ENCODE measurements at regions not wholly inside any gene's neighbourhood (a gene's known extent, or its start where the extent isn't known, plus 50 kb on each side); places are given as distances from the start of the nearest gene placed in this dataset.

GRCh38 chr4:34187056-34187455 lies 2057.3 kb downstream of the ARAP2 start:
- no peak for DNase-seq

DNA sequence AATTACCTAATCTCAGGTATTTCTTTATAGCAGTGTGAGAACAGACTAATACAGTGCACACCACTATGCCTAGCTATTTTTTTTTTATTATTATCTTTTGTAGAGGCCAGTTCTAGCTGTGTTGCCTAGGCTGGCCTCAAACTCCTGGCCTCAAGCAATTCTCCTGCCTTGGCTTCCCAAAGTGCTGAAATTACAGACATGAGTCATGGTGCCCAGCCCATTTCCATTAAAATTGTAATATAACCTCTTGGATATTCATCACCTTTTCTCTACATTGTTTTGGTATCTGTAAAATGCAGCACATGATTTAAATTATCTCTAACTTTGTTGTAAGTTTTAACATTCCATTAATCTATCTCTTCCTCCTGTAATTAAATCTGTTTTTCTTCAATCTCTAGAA lies 2052.9 kb downstream of the ARAP2 start:
- no peak for DNase-seq

DNA sequence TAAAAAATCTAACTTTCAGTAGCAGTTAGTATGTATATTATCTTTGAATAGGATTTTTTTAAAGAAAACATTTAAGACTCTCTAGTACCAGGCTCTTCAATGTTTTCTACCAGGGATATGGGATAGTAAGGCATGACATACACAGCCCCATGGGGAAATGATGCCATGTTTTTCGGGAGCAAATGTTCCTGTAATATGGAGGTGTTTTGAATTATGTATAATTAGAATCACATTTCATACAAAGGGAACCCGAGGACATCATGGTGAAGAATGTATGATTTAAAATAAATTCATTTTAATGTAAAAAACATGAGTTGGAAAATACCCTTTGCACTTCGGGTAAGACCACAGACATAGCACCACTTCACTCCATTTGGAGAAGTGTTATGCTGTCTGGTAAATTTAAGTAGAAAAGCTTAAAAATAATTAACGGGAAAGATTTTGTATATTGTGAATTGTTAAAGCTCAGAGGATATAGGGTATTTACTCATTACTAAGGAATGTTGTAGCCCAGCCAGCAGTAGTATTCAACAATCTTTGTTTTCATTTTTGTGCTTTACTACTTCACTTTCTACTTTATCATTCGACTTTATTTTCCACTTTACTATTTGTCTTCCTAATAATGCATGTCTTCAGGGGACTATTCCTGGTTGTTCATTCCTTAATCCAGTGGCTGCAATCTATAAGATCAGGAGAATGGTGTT lies 2050.7 kb downstream of the ARAP2 start:
- no peak for DNase-seq

DNA sequence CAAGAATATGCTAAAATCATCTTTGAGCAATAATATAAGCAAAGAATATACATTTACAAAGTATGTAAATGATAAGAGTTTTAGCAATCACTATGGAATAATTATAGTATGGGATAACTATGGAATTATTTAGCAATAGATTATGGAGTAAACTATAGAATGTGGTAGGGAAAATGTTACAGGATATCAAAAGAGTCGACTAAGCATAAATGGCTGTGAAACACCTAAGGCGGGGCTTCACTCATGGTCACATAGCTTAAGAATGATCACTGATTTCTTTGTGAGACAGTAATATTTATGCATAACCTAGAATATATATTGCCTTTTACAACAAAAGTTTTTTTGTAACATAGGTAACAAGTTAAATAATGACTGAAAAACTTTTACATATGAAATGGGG lies 2049.7 kb downstream of the ARAP2 start:
- DNase-seq: no peak

- DNase-seq: no peak
Observed at GRCh38 chr4:34196375-34196774, 2047.9 kb downstream of the ARAP2 start.

DNA sequence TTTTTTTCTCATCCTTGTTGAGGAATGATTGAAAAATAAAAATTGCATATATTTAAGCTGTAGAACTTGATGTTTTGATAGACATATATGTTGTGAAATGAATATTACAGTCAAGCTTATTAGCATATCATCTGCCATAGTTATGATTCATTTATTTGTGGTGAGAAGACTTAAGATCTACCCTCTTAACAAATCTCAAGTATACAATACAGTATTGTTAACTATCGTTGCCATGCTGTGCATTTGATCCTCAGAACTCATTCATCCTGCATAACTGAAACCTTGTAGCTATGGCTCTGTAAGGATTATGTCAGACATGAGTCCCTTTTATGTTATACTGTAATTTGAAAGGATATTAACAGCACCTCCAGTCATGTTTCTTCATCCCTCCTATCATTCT lies 2045.3 kb downstream of the ARAP2 start:
- DNase-seq: no peak

GRCh38 chr4:34200535-34200934 lies 2043.8 kb downstream of the ARAP2 start:
- DNase-seq: no peak

- DNase-seq: no peak
Observed at GRCh38 chr4:34202154-34202553, 2042.2 kb downstream of the ARAP2 start.

DNA sequence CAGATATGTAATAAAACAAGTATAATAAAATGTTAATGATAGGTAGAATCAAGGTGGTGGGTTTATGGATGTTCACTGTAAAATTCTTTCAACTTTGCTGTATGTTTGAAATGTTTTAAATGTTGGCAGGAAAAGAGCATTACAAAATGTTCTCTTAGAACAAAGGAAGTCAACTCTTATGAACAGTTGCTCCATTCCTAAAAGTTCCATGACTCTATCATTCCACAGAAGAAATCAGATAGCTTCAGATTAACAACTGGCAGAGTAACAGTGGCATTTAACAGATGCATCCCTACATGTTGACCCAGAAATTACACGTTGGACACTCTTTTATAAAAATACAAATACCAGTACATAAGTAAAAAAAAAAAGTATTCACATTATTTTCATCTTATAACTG lies 2023.7 kb downstream of the ARAP2 start:
- no peak for DNase-seq

DNA sequence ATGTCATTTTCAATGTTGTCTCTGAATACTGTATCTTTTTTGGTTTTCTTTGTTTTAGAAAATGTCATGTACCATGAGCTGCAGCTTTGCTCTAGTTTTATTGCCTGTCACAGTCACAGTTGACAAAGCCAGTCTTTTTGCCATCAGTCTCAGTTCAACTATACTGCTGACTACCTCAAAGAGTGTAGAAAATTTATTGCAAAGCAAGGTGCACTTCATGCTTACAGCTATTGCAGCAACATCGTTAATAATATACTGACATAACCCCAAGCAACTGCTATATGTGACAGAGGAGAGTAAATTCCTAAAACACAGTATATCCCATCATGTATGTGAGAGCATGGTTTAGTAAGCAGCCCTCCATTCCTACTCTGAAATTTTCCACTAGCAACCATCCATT lies 2022.3 kb downstream of the ARAP2 start:
- DNase-seq: no peak

- DNase-seq: no peak
Observed at GRCh38 chr4:34236118-34236517, 2008.2 kb downstream of the ARAP2 start.

DNA sequence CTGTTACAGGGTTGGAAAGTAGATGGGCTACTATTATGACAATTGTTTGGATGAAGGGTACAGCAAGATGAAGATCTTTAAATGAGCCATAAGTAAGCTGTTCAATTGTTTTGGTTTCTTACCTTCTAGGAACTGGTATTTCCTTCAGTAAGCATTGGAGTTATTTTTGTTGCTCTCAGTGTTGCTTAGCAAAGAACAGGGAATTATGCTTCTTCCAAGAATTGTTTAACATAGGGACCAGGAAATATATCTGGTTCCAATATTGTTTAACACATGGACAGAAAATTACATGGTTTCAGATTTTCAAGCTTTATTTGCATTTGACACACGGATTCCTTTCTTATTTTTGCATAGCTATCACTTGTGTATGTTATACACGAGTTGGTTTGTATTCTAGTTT lies 1999.0 kb downstream of the ARAP2 start:
- DNase-seq: no peak

DNA sequence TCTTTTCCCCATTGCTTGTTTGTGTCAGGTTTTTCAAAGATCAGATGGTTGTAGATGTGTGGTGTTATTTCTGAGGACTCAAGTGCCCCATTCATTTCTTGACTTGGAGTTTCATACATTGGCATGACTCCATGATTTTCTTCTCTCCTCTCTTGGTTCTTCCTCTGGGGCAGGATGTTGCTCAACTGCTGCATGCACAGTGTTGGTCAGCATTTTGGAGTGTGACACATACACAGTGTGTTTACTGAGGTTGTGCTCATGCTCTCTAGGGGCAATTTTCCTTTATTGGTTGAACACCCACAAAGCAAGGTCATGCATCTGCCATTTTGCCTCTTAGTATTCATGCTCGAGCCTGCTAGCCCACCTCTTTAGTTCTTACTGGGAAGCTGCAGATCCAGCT lies 1993.8 kb downstream of the ARAP2 start:
- no peak for DNase-seq

- DNase-seq: no peak
Observed at GRCh38 chr4:34253239-34253638, 1991.1 kb downstream of the ARAP2 start.

GRCh38 chr4:34258176-34258575 lies 1986.1 kb downstream of the ARAP2 start:
- DNase-seq: no peak

DNA sequence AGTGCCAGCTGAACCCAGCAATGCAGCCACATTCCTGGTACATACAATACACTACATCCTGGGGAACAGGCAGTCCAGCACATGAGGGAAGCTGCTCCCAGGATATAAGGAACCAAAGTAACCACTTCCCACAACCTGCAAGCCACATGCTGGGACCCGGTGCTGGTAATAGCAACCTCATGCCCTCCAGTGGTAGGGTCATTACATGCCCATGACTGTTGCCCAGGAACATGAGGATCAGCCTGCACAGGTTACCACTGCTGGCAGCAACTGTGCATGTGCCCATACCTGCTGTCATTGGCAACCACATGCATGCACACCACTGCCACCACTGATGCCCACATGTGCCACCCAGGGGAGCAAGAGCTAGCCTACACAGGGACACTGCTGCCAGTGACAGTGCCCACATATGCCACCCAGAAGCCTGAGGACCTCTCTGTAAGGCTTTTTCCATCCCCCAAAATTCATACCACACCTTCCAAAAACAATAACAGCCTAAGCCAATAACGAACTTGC lies 1982.5 kb downstream of the ARAP2 start:
- DNase-seq: no peak

DNA sequence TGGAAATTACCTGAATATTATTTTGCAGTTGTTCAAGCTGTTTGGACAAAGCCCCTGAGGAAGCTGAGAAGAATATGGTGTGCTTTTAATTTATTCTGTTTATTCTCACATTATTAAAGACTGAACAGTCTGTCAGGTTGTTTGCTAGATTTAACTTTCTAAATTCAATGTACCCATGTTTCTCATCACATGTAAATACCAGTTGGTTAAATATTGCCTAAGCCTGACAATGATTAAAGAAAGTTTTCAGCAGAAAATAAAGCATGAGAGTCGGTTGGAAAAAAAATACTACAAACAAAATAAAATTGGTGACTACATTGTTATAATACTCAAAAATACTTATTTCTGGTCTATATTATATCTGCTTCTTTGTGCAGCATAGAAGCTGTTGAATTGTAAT lies 1974.7 kb downstream of the ARAP2 start:
- no peak for DNase-seq

DNA sequence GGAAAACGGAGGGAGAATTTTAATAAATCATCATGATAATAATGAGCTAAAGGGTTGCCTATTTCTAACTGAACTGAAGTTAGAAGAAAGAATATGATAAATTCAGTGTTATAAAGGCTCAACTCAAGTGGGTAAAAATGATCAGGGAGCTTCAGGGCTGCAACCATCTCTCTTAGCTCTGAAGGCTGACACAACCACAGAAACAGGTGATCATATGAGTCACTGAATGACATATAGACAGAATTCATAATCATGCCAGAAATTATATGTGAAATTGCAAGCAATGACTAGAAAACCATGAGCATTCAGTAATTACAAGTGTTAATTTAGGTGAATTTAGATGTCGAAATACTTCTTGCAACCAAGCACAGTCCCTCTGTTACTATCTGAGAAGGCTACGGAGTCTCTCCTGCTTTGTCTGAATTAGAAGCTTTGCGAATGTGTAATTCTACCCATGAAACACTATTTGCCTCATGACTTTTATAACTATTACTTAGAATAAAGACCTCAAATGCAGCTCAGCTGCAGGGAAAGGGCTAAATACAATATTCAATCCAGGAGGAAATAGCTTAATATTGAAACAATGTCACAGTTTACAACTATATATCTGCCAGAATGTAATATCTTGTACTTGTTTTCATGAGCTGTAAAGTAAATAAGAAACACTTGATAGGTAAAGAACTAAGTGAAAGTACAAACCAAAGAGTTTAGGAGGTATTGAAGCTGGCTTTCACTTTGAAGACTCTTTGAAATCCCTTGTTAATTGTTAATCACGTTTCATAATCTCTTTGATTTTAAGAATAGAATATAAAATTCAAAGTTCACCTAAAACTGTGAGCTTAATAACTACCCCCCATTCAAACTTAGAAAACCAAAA lies 1972.6 kb downstream of the ARAP2 start:
- no peak for DNase-seq

DNA sequence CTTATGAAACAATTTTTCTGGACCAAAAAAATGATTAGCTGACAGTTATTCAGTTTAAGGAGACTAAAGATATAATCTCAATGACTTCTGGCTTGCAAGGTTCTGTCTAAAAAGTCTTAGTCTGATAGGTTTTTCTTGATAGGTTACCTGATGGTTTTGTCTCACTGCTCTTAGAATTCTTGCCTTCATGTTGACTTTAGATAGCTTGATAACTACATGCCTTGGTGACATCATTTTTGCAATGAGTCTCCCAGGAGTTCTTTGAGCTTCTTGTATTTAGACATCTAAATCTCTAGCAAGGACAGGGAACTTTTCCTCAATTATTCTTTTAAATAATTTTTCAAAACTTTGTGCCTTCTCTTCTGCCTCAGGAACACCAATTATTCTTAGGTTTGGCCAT lies 1965.3 kb downstream of the ARAP2 start:
- DNase-seq: no peak

DNA sequence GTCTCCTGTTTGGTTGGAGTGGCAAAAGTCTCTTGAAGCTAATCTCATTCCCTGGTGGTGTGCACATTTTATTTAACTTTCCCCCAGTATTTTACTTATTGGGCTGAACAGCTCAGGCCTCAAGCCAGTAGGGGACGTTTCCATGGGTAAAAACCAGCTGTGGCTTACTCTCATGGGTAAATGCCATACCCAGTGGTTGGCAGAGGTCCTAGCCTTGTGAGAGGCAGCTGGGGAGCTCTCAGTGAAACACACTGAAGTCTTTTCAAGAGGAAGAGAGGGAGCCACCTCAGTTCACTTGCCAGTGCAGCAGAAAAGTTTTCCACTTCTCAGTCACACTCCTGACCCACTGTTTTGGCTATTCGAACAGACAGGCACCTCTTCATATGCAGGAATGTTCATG lies 1964.2 kb downstream of the ARAP2 start:
- DNase-seq: no peak

DNA sequence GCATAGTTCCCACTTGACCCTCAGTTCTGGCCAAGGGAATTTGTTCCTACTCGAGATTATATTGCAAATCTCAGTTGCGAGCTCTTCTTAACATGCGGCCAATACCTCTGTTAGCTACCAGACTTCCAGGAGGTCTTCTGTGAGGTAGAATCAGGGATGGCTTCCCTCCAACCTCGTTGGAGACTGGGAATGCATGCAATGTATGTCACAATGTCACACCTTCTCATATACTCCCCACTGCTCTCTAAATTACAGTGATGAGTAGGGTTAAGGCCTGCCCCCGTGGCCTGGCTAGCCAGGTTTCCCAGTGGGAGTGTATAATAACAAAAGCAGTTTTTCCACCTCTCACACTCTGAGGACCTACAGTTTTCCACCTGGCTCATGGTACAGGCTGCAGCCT lies 1962.5 kb downstream of the ARAP2 start:
- DNase-seq: no peak

GRCh38 chr4:34289489-34289888 lies 1954.8 kb downstream of the ARAP2 start:
- DNase-seq: no peak

DNA sequence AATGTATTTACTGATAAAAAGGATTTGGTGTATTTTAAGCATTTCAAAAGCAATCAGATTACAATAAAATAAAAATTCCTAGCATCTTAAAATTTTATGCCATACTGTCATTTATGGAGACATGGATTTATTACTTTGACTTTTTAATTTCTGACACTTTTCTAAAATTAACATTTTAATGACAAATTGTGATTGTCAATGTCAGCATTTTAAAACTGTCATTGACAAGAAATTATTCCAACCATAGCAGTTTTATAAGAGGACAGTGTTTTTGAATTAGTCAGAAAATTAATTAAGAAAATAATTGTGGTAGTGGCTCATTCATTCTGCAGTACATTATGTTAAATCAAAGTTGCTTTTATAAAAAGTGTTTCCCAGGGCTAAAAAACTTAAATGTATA lies 1954.4 kb downstream of the ARAP2 start:
- DNase-seq: no peak

- no peak for DNase-seq
Observed at GRCh38 chr4:34293459-34293858, 1950.9 kb downstream of the ARAP2 start.

All from NCI-H187 treated with DMSO at 0.1 percent for 48 hours (cell line).